ENCODE measurements at regions not wholly inside any gene's neighbourhood (a gene's known extent, or its start where the extent isn't known, plus 50 kb on each side); places are given as distances from the start of the nearest gene placed in this dataset.

- no peaks in the 10 kb centered on the region for H3K36me3 ChIP-seq (ENCODE audit: control insufficient read depth in 2 of 2, insufficient read depth in 2 of 2, low read length in 2 of 2)
- no peak overlapping the region for H3K9ac ChIP-seq (ENCODE audit: low read length in 2 of 2)
- H3K27me3 ChIP-seq (ENCODE audit: control insufficient read depth in 1 of 2, insufficient read depth in 2 of 2, low read length in 2 of 2), result no peaks in the 10 kb centered on the region
- no peaks in the 10 kb centered on the region for H3K4me1 ChIP-seq (ENCODE audit: control insufficient read depth, insufficient read depth, low read length)
- no peak overlapping the region for H3K27ac ChIP-seq (ENCODE audit: low read length)
- no peaks in the 10 kb centered on the region for H3K9me3 ChIP-seq (ENCODE audit: control insufficient read depth in 2 of 2, low read length in 2 of 2)
- no peak overlapping the region for H3K4me3 ChIP-seq (ENCODE audit: low read length in 2 of 2)
These were observed 1404.4 kb upstream of the PRMT6 start for GRCh38 chr1:105652109-105652508.

GRCh38 chr1:105655032-105655431 lies 1401.4 kb upstream of the PRMT6 start:
- H3K27ac ChIP-seq (ENCODE audit: low read length), result no peak overlapping the region
- no peak overlapping the region for H3K9ac ChIP-seq (ENCODE audit: low read length in 2 of 2)
- no peaks in the 10 kb centered on the region for H3K4me1 ChIP-seq (ENCODE audit: control insufficient read depth, insufficient read depth, low read length)
- no peaks in the 10 kb centered on the region for H3K27me3 ChIP-seq (ENCODE audit: control insufficient read depth in 1 of 2, insufficient read depth in 2 of 2, low read length in 2 of 2)
- no peaks in the 10 kb centered on the region for H3K36me3 ChIP-seq (ENCODE audit: control insufficient read depth in 2 of 2, insufficient read depth in 2 of 2, low read length in 2 of 2)
- no peak overlapping the region for H3K4me3 ChIP-seq (ENCODE audit: low read length in 2 of 2)
- no peaks in the 10 kb centered on the region for H3K9me3 ChIP-seq (ENCODE audit: control insufficient read depth in 2 of 2, low read length in 2 of 2)

GRCh38 chr1:105664495-105664894 lies 1392.0 kb upstream of the PRMT6 start:
- no peak overlapping the region for H3K27ac ChIP-seq (ENCODE audit: low read length)
- no peaks in the 10 kb centered on the region for H3K36me3 ChIP-seq (ENCODE audit: control insufficient read depth in 2 of 2, insufficient read depth in 2 of 2, low read length in 2 of 2)
- no peak overlapping the region for H3K9ac ChIP-seq (ENCODE audit: low read length in 2 of 2)
- H3K4me3 ChIP-seq (ENCODE audit: low read length in 2 of 2), result no peak overlapping the region
- peaks cover 0 to 3% of the 10 kb centered on the region in 2 donors for H3K9me3 ChIP-seq (ENCODE audit: control insufficient read depth in 2 of 2, low read length in 2 of 2)
- H3K4me1 ChIP-seq (ENCODE audit: control insufficient read depth, insufficient read depth, low read length), result no peaks in the 10 kb centered on the region
- H3K27me3 ChIP-seq (ENCODE audit: control insufficient read depth in 1 of 2, insufficient read depth in 2 of 2, low read length in 2 of 2), result no peaks in the 10 kb centered on the region

GRCh38 chr1:105678334-105678733 lies 1378.1 kb upstream of the PRMT6 start:
- Histone ChIP-seq H3K9ac (ENCODE audit: low read length in 2 of 2) (no peak overlapping the region), H3K9me3 (ENCODE audit: control insufficient read depth in 2 of 2, low read length in 2 of 2) (no peaks in the 10 kb centered on the region), H3K4me3 (ENCODE audit: low read length in 2 of 2) (no peak overlapping the region), H3K4me1 (ENCODE audit: control insufficient read depth, insufficient read depth, low read length) (no peaks in the 10 kb centered on the region), H3K27me3 (ENCODE audit: control insufficient read depth in 1 of 2, insufficient read depth in 2 of 2, low read length in 2 of 2) (no peaks in the 10 kb centered on the region), H3K36me3 (ENCODE audit: control insufficient read depth in 2 of 2, insufficient read depth in 2 of 2, low read length in 2 of 2) (no peaks in the 10 kb centered on the region), H3K27ac (ENCODE audit: low read length) (no peak overlapping the region)

- Histone ChIP-seq H3K27me3 (ENCODE audit: control insufficient read depth in 1 of 2, insufficient read depth in 2 of 2, low read length in 2 of 2) (no peaks in the 10 kb centered on the region), H3K4me3 (ENCODE audit: low read length in 2 of 2) (no peak overlapping the region), H3K36me3 (ENCODE audit: control insufficient read depth in 2 of 2, insufficient read depth in 2 of 2, low read length in 2 of 2) (no peaks in the 10 kb centered on the region), H3K27ac (ENCODE audit: low read length) (no peak overlapping the region), H3K4me1 (ENCODE audit: control insufficient read depth, insufficient read depth, low read length) (no peaks in the 10 kb centered on the region), H3K9ac (ENCODE audit: low read length in 2 of 2) (no peak overlapping the region), H3K9me3 (ENCODE audit: control insufficient read depth in 2 of 2, low read length in 2 of 2) (no peaks in the 10 kb centered on the region)
These were observed 1371.8 kb upstream of the PRMT6 start for GRCh38 chr1:105684714-105685113.

- Histone ChIP-seq H3K27me3 (ENCODE audit: control insufficient read depth in 1 of 2, insufficient read depth in 2 of 2, low read length in 2 of 2) (no peaks in the 10 kb centered on the region), H3K9ac (ENCODE audit: low read length in 2 of 2) (no peak overlapping the region), H3K36me3 (ENCODE audit: control insufficient read depth in 2 of 2, insufficient read depth in 2 of 2, low read length in 2 of 2) (no peaks in the 10 kb centered on the region), H3K9me3 (ENCODE audit: control insufficient read depth in 2 of 2, low read length in 2 of 2) (no peaks in the 10 kb centered on the region), H3K4me1 (ENCODE audit: control insufficient read depth, insufficient read depth, low read length) (no peaks in the 10 kb centered on the region), H3K4me3 (ENCODE audit: low read length in 2 of 2) (no peak overlapping the region), H3K27ac (ENCODE audit: low read length) (no peak overlapping the region)
These were observed 1370.4 kb upstream of the PRMT6 start for GRCh38 chr1:105686026-105686425.

- no peak overlapping the region for H3K9ac ChIP-seq (ENCODE audit: low read length in 2 of 2)
- no peak overlapping the region for H3K4me3 ChIP-seq (ENCODE audit: low read length in 2 of 2)
- H3K36me3 ChIP-seq (ENCODE audit: control insufficient read depth in 2 of 2, insufficient read depth in 2 of 2, low read length in 2 of 2), result no peaks in the 10 kb centered on the region
- H3K27me3 ChIP-seq (ENCODE audit: control insufficient read depth in 1 of 2, insufficient read depth in 2 of 2, low read length in 2 of 2), result no peaks in the 10 kb centered on the region
- no peak overlapping the region for H3K27ac ChIP-seq (ENCODE audit: low read length)
- no peaks in the 10 kb centered on the region for H3K4me1 ChIP-seq (ENCODE audit: control insufficient read depth, insufficient read depth, low read length)
- no peaks in the 10 kb centered on the region for H3K9me3 ChIP-seq (ENCODE audit: control insufficient read depth in 2 of 2, low read length in 2 of 2)
These were observed 1369.4 kb upstream of the PRMT6 start for GRCh38 chr1:105686874-105687690.

GRCh38 chr1:105700723-105701122 lies 1355.8 kb upstream of the PRMT6 start:
- no peaks in the 10 kb centered on the region for H3K4me1 ChIP-seq (ENCODE audit: control insufficient read depth, insufficient read depth, low read length)
- H3K4me3 ChIP-seq (ENCODE audit: low read length in 2 of 2), result no peak overlapping the region
- no peaks in the 10 kb centered on the region for H3K36me3 ChIP-seq (ENCODE audit: control insufficient read depth in 2 of 2, insufficient read depth in 2 of 2, low read length in 2 of 2)
- H3K27ac ChIP-seq (ENCODE audit: low read length), result no peak overlapping the region
- H3K9me3 ChIP-seq (ENCODE audit: control insufficient read depth in 2 of 2, low read length in 2 of 2), result no peaks in the 10 kb centered on the region
- H3K9ac ChIP-seq (ENCODE audit: low read length in 2 of 2), result no peak overlapping the region
- H3K27me3 ChIP-seq (ENCODE audit: control insufficient read depth in 1 of 2, insufficient read depth in 2 of 2, low read length in 2 of 2), result no peaks in the 10 kb centered on the region

GRCh38 chr1:105724286-105724685 lies 1332.2 kb upstream of the PRMT6 start:
- no peaks in the 10 kb centered on the region for H3K9me3 ChIP-seq (ENCODE audit: control insufficient read depth in 2 of 2, low read length in 2 of 2)
- peak overlapping the region in 1 of 2 donors; percentile 22 for H3K4me3 ChIP-seq (ENCODE audit: low read length in 2 of 2)
- no peak overlapping the region for H3K27ac ChIP-seq (ENCODE audit: low read length)
- H3K4me1 ChIP-seq (ENCODE audit: control insufficient read depth, insufficient read depth, low read length), result no peaks in the 10 kb centered on the region
- no peak overlapping the region for H3K9ac ChIP-seq (ENCODE audit: low read length in 2 of 2)
- no peaks in the 10 kb centered on the region for H3K36me3 ChIP-seq (ENCODE audit: control insufficient read depth in 2 of 2, insufficient read depth in 2 of 2, low read length in 2 of 2)
- H3K27me3 ChIP-seq (ENCODE audit: control insufficient read depth in 1 of 2, insufficient read depth in 2 of 2, low read length in 2 of 2), result no peaks in the 10 kb centered on the region

GRCh38 chr1:105730701-105731100 lies 1325.8 kb upstream of the PRMT6 start:
- no peaks in the 10 kb centered on the region for H3K9me3 ChIP-seq (ENCODE audit: control insufficient read depth in 2 of 2, low read length in 2 of 2)
- H3K36me3 ChIP-seq (ENCODE audit: control insufficient read depth in 2 of 2, insufficient read depth in 2 of 2, low read length in 2 of 2), result no peaks in the 10 kb centered on the region
- H3K4me1 ChIP-seq (ENCODE audit: control insufficient read depth, insufficient read depth, low read length), result no peaks in the 10 kb centered on the region
- H3K27ac ChIP-seq (ENCODE audit: low read length), result no peak overlapping the region
- H3K9ac ChIP-seq (ENCODE audit: low read length in 2 of 2), result no peak overlapping the region
- H3K4me3 ChIP-seq (ENCODE audit: low read length in 2 of 2), result no peak overlapping the region
- no peaks in the 10 kb centered on the region for H3K27me3 ChIP-seq (ENCODE audit: control insufficient read depth in 1 of 2, insufficient read depth in 2 of 2, low read length in 2 of 2)

GRCh38 chr1:105736349-105736748 lies 1320.1 kb upstream of the PRMT6 start:
- Histone ChIP-seq H3K36me3 (ENCODE audit: control insufficient read depth in 2 of 2, insufficient read depth in 2 of 2, low read length in 2 of 2) (no peaks in the 10 kb centered on the region), H3K4me3 (ENCODE audit: low read length in 2 of 2) (no peak overlapping the region), H3K4me1 (ENCODE audit: control insufficient read depth, insufficient read depth, low read length) (no peaks in the 10 kb centered on the region), H3K27ac (ENCODE audit: low read length) (no peak overlapping the region), H3K9ac (ENCODE audit: low read length in 2 of 2) (no peak overlapping the region), H3K9me3 (ENCODE audit: control insufficient read depth in 2 of 2, low read length in 2 of 2) (no peaks in the 10 kb centered on the region), H3K27me3 (ENCODE audit: control insufficient read depth in 1 of 2, insufficient read depth in 2 of 2, low read length in 2 of 2) (no peaks in the 10 kb centered on the region)

Data from stomach smooth muscle (tissue), 2 donors.